K562 (cell line): ENCODE measurements at regions not wholly inside any gene's neighbourhood (a gene's known extent, or its start where the extent isn't known, plus 50 kb on each side); places are given as distances from the start of the nearest gene placed in this dataset.
A peak's percentile ranks its signal among the peaks of the same experiment; 100 is the strongest.
"Not testable (repeated sequence)": the region's sequence is repeated elsewhere in the genome, so short reads cannot be mapped to it uniquely, and the experiment has no call there.

Experiments used
- ATAC-seq: fragments of 200-7000 bp; cut with Tn5 transposase; 3 replicates; pipeline ENCODE4 v1.9.1; 2020; ENCODE audit warnings: moderate library complexity
- BruUV-seq: library from RNA; stranded (reverse); fragments of 400-500 nt; replicated peaks from 2 replicates; lab custom pipeline; 2021; lab: Mats Ljungman, UMichigan
- CTCF ChIA-PET: fragments of 300-600 bp; formaldehyde crosslinking; extraction: SDS; loops from one replicate; lab custom pipeline; 2021; ENCODE audit warnings: low intra/inter-chr PET ratio; lab: Yijun Ruan, JAX
- POLR2A ChIA-PET: fragments of 300-600, 350-650 bp; sonication (Branson Sonifier 250); formaldehyde crosslinking; extraction: SDS; loops from one replicate; lab custom pipeline; 2021; ENCODE audit warnings: antibody characterized with exemption, inconsistent platforms; lab: Yijun Ruan, JAX
- DNase-seq, 4 experiments: peaks; one replicate each; pipeline versions ENCODE4 v3.0.0 to v3.0.0-alpha.2; 2011 to 2018; ENCODE audit warnings: low spot score in 3 of 4, mixed read lengths in 3 of 4; ENCODE audit errors: extremely low read depth in 1 of 4
- FAIRE-seq: peaks from 2 replicates; lab custom pipeline; 2011; peaks lifted over from hg19 to GRCh38; lab: Jason Lieb, UNC
- H2AFZ ChIP-seq: 2 replicates; pipeline ENCODE4 v1.6.0; 2011; ENCODE audit warnings: low read depth, low read length, control low read depth, inconsistent platforms
- H3K27ac ChIP-seq: fragments of 200-600 bp; 3 replicates; pipeline ENCODE4 v1.8.0; 2011; ENCODE audit warnings: low read depth, mild to moderate bottlenecking, control low read depth, inconsistent platforms, low read length, moderate library complexity, mixed read lengths; ENCODE audit errors: extremely low read depth
- H3K27me3 ChIP-seq, 2 experiments: fragments of 300-600 bp in 1 of 2; 2 replicates in 1 of 2; 3 replicates in 1 of 2; pipeline versions ENCODE4 v1.6.0 to v1.8.0; 2011; ENCODE audit warnings: inconsistent platforms in 2 of 2, low read length in 2 of 2, mild to moderate bottlenecking in 1 of 2, mixed read lengths in 1 of 2, moderate library complexity in 1 of 2; ENCODE audit not compliant: control insufficient read depth in 2 of 2, insufficient read depth in 2 of 2
- H3K36me3 ChIP-seq: fragments of 300-600 bp; 3 replicates; pipeline ENCODE4 v1.8.0; 2011; ENCODE audit warnings: mild to moderate bottlenecking, low read length, inconsistent platforms; ENCODE audit not compliant: control insufficient read depth, insufficient read depth
- H3K4me1 ChIP-seq, 2 experiments: fragments of 200-600 bp in 1 of 2; replicated peaks in 1 of 2; 2 replicates in 1 of 2; 3 replicates in 1 of 2; pipeline versions ENCODE4 v1.5.1 to v1.8.0; 2011; ENCODE audit warnings: inconsistent platforms in 2 of 2, low read length in 2 of 2, mild to moderate bottlenecking in 1 of 2, mixed read lengths in 1 of 2, moderate library complexity in 1 of 2; ENCODE audit not compliant: control insufficient read depth in 2 of 2, insufficient read depth in 2 of 2
- H3K4me2 ChIP-seq: 2 replicates; pipeline ENCODE4 v1.6.1; 2011; ENCODE audit warnings: low read length, control low read depth, inconsistent platforms, mixed read lengths; ENCODE audit not compliant: insufficient read depth
- H3K4me3 ChIP-seq: fragments of 200-600 bp; sonication (generic), shearing (Covaris generic); 2 replicates; pipeline ENCODE4 v1.5.1; 2016; ENCODE audit warnings: control low read depth, inconsistent platforms
- H3K79me2 ChIP-seq: fragments of 200-600 bp; 3 replicates; pipeline ENCODE4 v1.8.0; 2011; ENCODE audit warnings: low read length, inconsistent platforms; ENCODE audit not compliant: control insufficient read depth, insufficient read depth
- H3K9ac ChIP-seq, 2 experiments: 2 replicates each; pipeline versions ENCODE4 v1.6.0 to v1.6.1; 2011; ENCODE audit warnings: low read depth in 2 of 2, low read length in 2 of 2, control low read depth in 1 of 2, inconsistent platforms in 1 of 2, mild to moderate bottlenecking in 1 of 2, mixed read lengths in 1 of 2; ENCODE audit not compliant: insufficient read depth in 1 of 2
- H3K9me1 ChIP-seq: one replicate; pipeline ENCODE4 v1.6.0; 2011; ENCODE audit warnings: inconsistent platforms, mild to moderate bottlenecking, low read length, moderate library complexity; ENCODE audit not compliant: control insufficient read depth, insufficient read depth
- H3K9me3 ChIP-seq: replicated peaks from 2 replicates; pipeline ENCODE4 v1.5.1; 2011; ENCODE audit warnings: low read depth, low read length, inconsistent platforms; ENCODE audit not compliant: control insufficient read depth, insufficient read depth
- H4K20me1 ChIP-seq: replicated peaks from 2 replicates; pipeline ENCODE4 v1.6.1; 2011; ENCODE audit warnings: low read length, inconsistent platforms, mixed read lengths; ENCODE audit not compliant: control insufficient read depth, insufficient read depth
- ADNP ChIP-seq: fragments of 200-800 bp; sonication (Bioruptor generic); IDR thresholded peaks from 2 replicates; pipeline ENCODE4 v1.6.1; 2016; ENCODE audit warnings: missing genetic modification characterization, missing compliant biosample characterization
- BACH1 ChIP-seq: fragments of 200-800 bp; sonication (Bioruptor generic); IDR thresholded peaks from 2 replicates; pipeline ENCODE4 v1.6.1; 2016; ENCODE audit warnings: missing genetic modification characterization, missing compliant biosample characterization
- BCOR ChIP-seq: fragments of 450-650 bp; IDR thresholded peaks from 2 replicates; pipeline ENCODE4 v1.6.1; 2016
- FOSL1 ChIP-seq: fragments of 200-800 bp; sonication (Bioruptor generic); conservative IDR thresholded peaks from 2 replicates; pipeline ENCODE4 v1.6.1; 2016; ENCODE audit warnings: missing genetic modification characterization, missing compliant biosample characterization
- KDM1A ChIP-seq, 2 experiments: fragments of 450-650 bp; IDR thresholded peaks; 2 replicates each; pipeline ENCODE4 v1.6.1; 2016; ENCODE audit warnings: mild to moderate bottlenecking in 2 of 2
- NFE2 ChIP-seq: IDR thresholded peaks from 2 replicates; pipeline ENCODE4 v1.6.1; 2014; ENCODE audit warnings: antibody characterized with exemption, low read depth
- RBM25 ChIP-seq: fragments of 200-400 bp; formaldehyde crosslinking; IDR thresholded peaks from 2 replicates; pipeline ENCODE4 v1.6.1; 2018; ENCODE audit warnings: low read length, low read depth, moderate library complexity; ENCODE audit not compliant: severe bottlenecking
- RCOR1 ChIP-seq, 2 experiments: IDR thresholded peaks; 2 replicates each; pipeline ENCODE4 v1.6.1; 2012; ENCODE audit warnings: low read depth in 2 of 2, low read length in 2 of 2, borderline replicate concordance in 1 of 2, improper control_type of control experiment in 1 of 2
- WGBS: fragments of 100-300 bp; shearing (Covaris generic); methylation state at CpG from one replicate; pipeline ENCODE4 v1.1.6; 2016; ENCODE audit warnings: low coverage, mixed read lengths; ENCODE audit not compliant: insufficient coverage; ENCODE audit errors: missing lambda C conversion rate; 5-methylcytosine and 5-hydroxymethylcytosine counted together
- in situ Hi-C: fragments of 300-500 bp; cut with MboI; formaldehyde crosslinking; loops from 4 replicates; pipeline ENCODE4 v1.15.0; 2018; ENCODE audit warnings: inconsistent platforms, mixed read lengths
- intact Hi-C: fragments of 100-400 bp; cut with micrococcal nuclease; formaldehyde crosslinking; loops from 2 replicates; pipeline ENCODE4 v1.14.2; 2022

DNA sequence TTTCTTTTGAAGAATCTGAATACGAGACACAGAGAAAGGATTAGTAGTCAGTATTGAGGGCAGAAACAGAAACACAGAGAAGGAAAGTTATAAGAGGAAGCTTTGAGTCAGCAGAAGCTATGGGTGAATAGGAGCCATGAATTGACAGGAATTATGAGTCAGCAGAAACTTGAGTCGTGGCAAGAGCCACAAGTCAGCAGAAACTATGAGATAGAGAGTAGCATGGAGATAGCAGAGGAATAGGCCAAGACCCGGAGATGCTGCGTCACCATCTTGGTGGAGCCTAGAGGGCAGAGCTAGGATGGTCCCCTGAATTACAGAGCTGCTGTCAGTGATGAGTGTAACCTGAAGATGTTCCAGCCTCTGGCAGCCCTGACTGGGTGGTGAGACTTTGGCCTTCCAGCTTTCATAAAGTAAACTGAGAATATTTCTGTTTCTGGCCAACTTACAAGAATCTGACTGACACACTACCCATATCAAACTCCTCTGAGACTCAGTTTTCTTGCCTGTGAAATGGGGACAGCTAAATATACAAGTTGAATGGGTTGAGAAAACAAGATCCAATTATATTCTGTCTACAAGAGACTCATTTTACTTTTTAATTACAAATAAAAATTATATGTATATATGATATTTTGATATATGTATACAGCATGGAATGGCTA lies 211.8 kb downstream of the NPIPA7 start:
- H3K4me2 ChIP-seq, intact Hi-C loops, H2AFZ ChIP-seq, H3K9me1 ChIP-seq, POLR2A ChIA-PET, CTCF ChIA-PET, in situ Hi-C loops, H3K4me3 ChIP-seq, H3K27me3 ChIP-seq, H3K9ac ChIP-seq, H3K36me3 ChIP-seq, H3K9me3 ChIP-seq, DNase-seq, BruUV-seq, H4K20me1 ChIP-seq, H3K4me1 ChIP-seq: not testable (repeated sequence)
- Histone ChIP-seq H3K79me2 (peaks cover 28% of the 10 kb centered on the region), H3K27ac (peak overlapping the region; percentile 57; the same call in 2 of the 3 replicates)
- ATAC-seq (peak; percentile 94), FAIRE-seq (peak; percentile 99)
- no CpG with 5 or more reads among the region's 4 CpGs for WGBS
- TF ChIP-seq ADNP (tag): peak; percentile 69
- TF ChIP-seq RCOR1 (IDR thresholded peaks at IDR 0.05; ENCODE audit: borderline replicate concordance in 1 of 2, low read depth in 2 of 2, low read length in 2 of 2): 0 out of 4 replicates have a peak, but pooled peaks of 1 of the 2 experiments have one; percentile 41
- peak; percentile 90 for TF ChIP-seq RBM25
- peak; percentile 21; the same call in 1 of the 2 replicates for TF ChIP-seq FOSL1 (tag)
- TF ChIP-seq KDM1A (IDR thresholded peaks at IDR 0.05): peak; percentile 61 to 77
- peak; percentile 82 for TF ChIP-seq BCOR
- TF ChIP-seq NFE2: 0 out of 2 replicates have a peak, but pooled peaks have one; percentile 24
- TF ChIP-seq BACH1 (tag): peak; percentile 90
